ENCODE measurements at regions not wholly inside any gene's neighbourhood (a gene's known extent, or its start where the extent isn't known, plus 50 kb on each side); places are given as distances from the start of the nearest gene placed in this dataset.

GRCh38 chr7:3138206-3138605 is 94.5 kb upstream of the CARD11 start:
- TF ChIP-seq NFIC (IDR thresholded peaks at IDR 0.05; ENCODE audit: borderline replicate concordance) (no peak), FOXM1 (IDR thresholded peaks at IDR 0.05; ENCODE audit: low read depth) (no peak), TCF12 (IDR thresholded peaks at IDR 0.05) (no peak), POLR2AphosphoS5 (IDR thresholded peaks at IDR 0.05; ENCODE audit: low read depth, low read length) (no peak), IRF3 (IDR thresholded peaks at IDR 0.05; ENCODE audit: low read depth, low read length) (no peak)
